Superior temporal gyrus (tissue), 1 donor: ENCODE measurements at regions not wholly inside any gene's neighbourhood (a gene's known extent, or its start where the extent isn't known, plus 50 kb on each side); places are given as distances from the start of the nearest gene placed in this dataset.
A peak's percentile ranks its signal among the peaks of the same experiment; 100 is the strongest.

Source experiments
- DNase-seq: peaks from one replicate; pipeline ENCODE4 v3.0.0-alpha.2; 2016; ENCODE audit errors: extremely low spot score

DNA sequence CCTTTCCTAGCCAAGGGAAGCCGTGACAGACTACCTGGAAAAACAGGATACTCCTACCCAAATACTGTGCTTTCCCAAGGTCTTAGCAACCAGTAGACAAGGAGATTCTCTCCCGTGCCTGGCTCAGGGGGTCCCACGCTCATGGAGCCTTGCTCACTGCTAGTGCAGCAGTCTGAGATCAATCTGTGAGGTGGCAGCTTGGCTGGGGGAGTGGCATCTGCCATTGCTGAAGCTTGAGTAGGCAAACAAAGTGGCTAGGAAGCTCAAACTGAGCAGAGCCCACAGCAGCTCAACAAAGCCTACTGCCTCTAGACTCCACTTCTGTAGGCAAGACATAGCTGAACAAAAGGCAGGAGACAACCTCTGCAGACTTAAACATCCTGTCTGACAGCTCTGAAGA, 177.1 kb downstream of the PARM1 start:
- DNase-seq = no peak

DNA sequence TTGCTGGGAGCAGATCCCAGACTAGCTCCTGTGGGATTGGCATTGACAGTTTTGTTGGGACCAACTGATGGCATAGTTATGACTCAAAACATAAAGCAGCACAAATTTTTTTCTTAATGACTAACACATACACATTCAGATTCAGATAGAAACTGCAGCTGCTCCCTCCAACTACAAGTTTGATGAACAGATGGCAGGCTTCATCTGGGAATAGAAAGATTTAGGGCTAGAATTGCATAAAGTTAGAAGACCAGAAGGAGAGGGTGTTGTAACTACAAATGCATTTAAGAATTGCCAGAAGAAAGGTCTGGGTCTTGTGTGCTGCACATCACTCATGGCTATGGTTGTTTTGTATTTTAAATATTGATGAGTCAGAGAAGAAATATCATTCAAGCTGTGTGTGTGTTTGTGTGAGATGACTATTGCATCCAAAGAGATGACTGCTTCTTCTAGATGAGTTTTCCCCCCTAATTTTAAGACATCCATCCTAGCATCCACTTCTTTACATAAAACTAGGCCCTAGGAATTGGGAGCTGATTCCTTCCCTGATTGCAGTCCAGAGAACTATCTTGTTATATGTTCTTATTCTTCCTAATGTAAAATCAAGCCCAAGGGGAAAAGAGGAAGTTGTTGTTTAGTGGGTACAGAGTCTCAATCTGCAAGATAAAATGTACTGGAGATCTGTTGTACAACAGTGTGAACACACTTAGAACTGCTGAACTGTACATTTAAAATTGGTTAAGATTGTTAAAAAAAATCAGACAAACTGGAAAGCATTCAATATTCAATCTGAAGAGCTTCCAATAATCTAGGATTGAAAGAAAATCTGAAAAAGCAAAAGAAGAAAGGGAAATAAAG, 175.1 kb downstream of the PARM1 start:
- peak; percentile 64 for DNase-seq

DNA sequence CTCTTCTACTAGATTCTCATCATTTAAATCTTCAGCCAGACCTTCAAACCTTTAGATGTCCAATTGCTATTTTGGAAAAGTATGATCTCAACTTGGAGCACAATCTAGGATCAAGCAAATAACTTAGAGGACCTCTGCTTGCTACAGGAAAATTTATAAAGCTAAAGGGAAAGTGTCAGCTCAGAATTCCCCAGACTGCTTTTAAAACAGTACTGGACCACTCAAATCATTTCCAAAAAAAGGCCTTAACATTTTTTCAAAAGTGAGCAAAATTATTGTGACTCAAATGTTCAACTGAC, 169.8 kb downstream of the PARM1 start:
- DNase-seq = no peak

DNA sequence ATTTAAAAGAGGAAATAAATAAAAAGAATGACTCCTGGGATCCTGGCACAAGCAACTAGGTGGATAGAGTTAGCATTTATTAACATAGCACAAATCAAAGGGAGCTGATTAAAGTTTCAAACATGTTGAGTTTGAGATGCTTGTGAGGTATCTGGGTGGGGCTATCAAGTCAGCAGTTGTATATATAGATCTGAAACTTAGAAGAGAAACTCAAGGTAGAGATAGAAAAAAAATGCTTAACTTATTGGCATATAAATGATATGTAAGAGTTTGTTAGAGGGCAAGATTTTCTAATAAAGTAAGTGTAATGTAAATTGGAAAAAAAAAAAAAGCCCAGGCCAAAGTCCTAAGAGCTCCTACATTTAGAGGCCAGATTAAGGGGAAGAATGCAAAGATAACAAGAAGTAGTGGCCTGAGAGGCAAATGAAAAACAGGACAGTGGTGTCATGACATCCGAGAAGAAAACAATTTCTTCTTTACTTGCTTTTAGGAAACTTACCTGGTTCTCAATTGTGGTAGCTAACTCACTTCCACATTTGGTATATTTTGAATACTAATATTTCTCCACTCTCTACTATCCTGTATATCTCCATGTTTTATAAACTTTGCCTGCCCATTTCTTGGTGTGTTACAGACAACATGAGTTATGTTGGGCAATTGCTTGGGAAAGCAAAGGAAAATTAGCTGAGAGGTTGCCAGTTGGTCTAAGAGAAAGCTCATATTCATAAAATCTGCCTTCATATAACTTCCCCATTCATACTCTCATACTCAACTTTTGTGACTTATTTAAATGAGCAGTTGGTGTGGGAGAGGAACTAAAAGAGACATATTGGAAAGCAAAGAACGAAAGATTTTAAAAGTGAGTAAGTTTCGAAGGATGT, 169.2 kb downstream of the PARM1 start:
- DNase-seq = no peak
